Suprapubic skin (tissue), 3 donors: ENCODE measurements at regions not wholly inside any gene's neighbourhood (a gene's known extent, or its start where the extent isn't known, plus 50 kb on each side); places are given as distances from the start of the nearest gene placed in this dataset.

Source experiments
- CTCF ChIP-seq, 2 donors: fragments of 200-600 bp in 1 of 2; fragments of 450-650 bp in 1 of 2; sonication (generic) in 1 of 2; IDR thresholded peaks; one replicate each; pipeline ENCODE4 v1.5.1; 2016 to 2019; ENCODE audit warnings: antibody characterized with exemption in 2 of 2, mild to moderate bottlenecking in 1 of 2, moderate library complexity in 1 of 2
- POLR2A ChIP-seq, 2 donors: fragments of 450-650 bp; IDR thresholded peaks; one replicate each; pipeline ENCODE4 v1.6.1; 2017; ENCODE audit warnings: antibody characterized with exemption in 2 of 2, mild to moderate bottlenecking in 2 of 2, moderate library complexity in 2 of 2

- TF ChIP-seq POLR2A (IDR thresholded peaks at IDR 0.05), result no peak
- no peak for TF ChIP-seq CTCF (IDR thresholded peaks at IDR 0.05)
These were observed 283.1 kb downstream of the COG6 start for GRCh38 chr13:39938596-39938995.
